KMS-11 (cell line): ENCODE measurements at regions not wholly inside any gene's neighbourhood (a gene's known extent, or its start where the extent isn't known, plus 50 kb on each side); places are given as distances from the start of the nearest gene placed in this dataset.
"Not testable (repeated sequence)": the region's sequence is repeated elsewhere in the genome, so short reads cannot be mapped to it uniquely, and the experiment has no call there.

Source experiments
- H2AFZ ChIP-seq: fragments of 200-600 bp; sonication (generic); 2 replicates; pipeline ENCODE4 v1.6.1; 2016; ENCODE audit warnings: antibody characterized with exemption, mixed run types, low read depth
- H3K27ac ChIP-seq: fragments of 200-600 bp; sonication (generic); 2 replicates; pipeline ENCODE4 v1.6.1; 2016; ENCODE audit warnings: mild to moderate bottlenecking, mixed run types
- H3K27me3 ChIP-seq: fragments of 200-600 bp; sonication (generic); 2 replicates; pipeline ENCODE4 v1.6.1; 2017; ENCODE audit warnings: mild to moderate bottlenecking, low read depth, mixed run types, moderate library complexity; ENCODE audit not compliant: insufficient read depth
- H3K36me3 ChIP-seq: fragments of 200-600 bp; sonication (generic); 2 replicates; pipeline ENCODE4 v1.6.1; 2017; ENCODE audit warnings: mild to moderate bottlenecking, mixed run types; ENCODE audit not compliant: insufficient read depth
- H3K4me1 ChIP-seq: fragments of 200-600 bp; sonication (generic); 2 replicates; pipeline ENCODE4 v1.6.1; 2016; ENCODE audit warnings: mild to moderate bottlenecking, low read depth, mixed run types; ENCODE audit not compliant: poor library complexity, severe bottlenecking
- H3K4me2 ChIP-seq: fragments of 200-600 bp; sonication (generic); 2 replicates; pipeline ENCODE4 v1.7.0; 2016; ENCODE audit warnings: mild to moderate bottlenecking, mixed run types
- H3K4me3 ChIP-seq: fragments of 200-600 bp; sonication (generic); IDR thresholded peaks from 2 replicates; pipeline ENCODE4 v1.6.1; 2017; ENCODE audit warnings: low read depth, low read length, mixed read lengths; ENCODE audit not compliant: insufficient read depth
- H3K79me2 ChIP-seq: fragments of 200-600 bp; sonication (generic); 2 replicates; pipeline ENCODE4 v1.6.1; 2016; ENCODE audit warnings: low read depth, mixed run types; ENCODE audit not compliant: insufficient read depth
- H3K9ac ChIP-seq: fragments of 200-600 bp; sonication (generic); 2 replicates; pipeline ENCODE4 v1.6.1; 2016; ENCODE audit warnings: mild to moderate bottlenecking, mixed run types
- H4K20me1 ChIP-seq: fragments of 200-600 bp; sonication (generic); 2 replicates; pipeline ENCODE4 v1.6.1; 2016; ENCODE audit warnings: mild to moderate bottlenecking, mixed run types; ENCODE audit not compliant: insufficient read depth
- CTCF ChIP-seq: fragments of 200-600 bp; sonication (generic); conservative IDR thresholded peaks from 2 replicates; pipeline ENCODE4 v1.6.1; 2017; ENCODE audit warnings: low read depth, mild to moderate bottlenecking, antibody characterized with exemption, low read length, moderate library complexity, mixed read lengths

GRCh38 chr14:92247947-92248346 lies 75.0 kb upstream of the SLC24A4 start:
- Histone ChIP-seq H3K79me2 (no peaks in the 10 kb centered on the region), H3K27me3 (no peaks in the 10 kb centered on the region), H3K9ac (no peak overlapping the region), H3K4me3 (no peak overlapping the region), H4K20me1 (no peaks in the 10 kb centered on the region), H3K27ac (no peak overlapping the region), H3K36me3 (no peaks in the 10 kb centered on the region), H3K4me1 (no peaks in the 10 kb centered on the region), H2AFZ (no peak overlapping the region), H3K4me2 (no peak overlapping the region)
- TF ChIP-seq CTCF, result no peak

- H3K27ac ChIP-seq, result no peak overlapping the region
- no peaks in the 10 kb centered on the region for H3K27me3 ChIP-seq
- H2AFZ ChIP-seq, result no peak overlapping the region
- H4K20me1 ChIP-seq, result no peaks in the 10 kb centered on the region
- no peaks in the 10 kb centered on the region for H3K79me2 ChIP-seq
- TF ChIP-seq CTCF, result no peak
- H3K4me1 ChIP-seq, result no peaks in the 10 kb centered on the region
- H3K36me3 ChIP-seq, result no peaks in the 10 kb centered on the region
- no peak overlapping the region for H3K4me2 ChIP-seq
- H3K4me3 ChIP-seq, result no peak overlapping the region
- H3K9ac ChIP-seq, result no peak overlapping the region
Observed at GRCh38 chr14:92248696-92249095, 74.3 kb upstream of the SLC24A4 start.

- not testable (repeated sequence) for H2AFZ ChIP-seq, H3K27ac ChIP-seq, H3K36me3 ChIP-seq, H3K4me1 ChIP-seq, H3K9ac ChIP-seq, H3K4me2 ChIP-seq, H3K79me2 ChIP-seq, H3K4me3 ChIP-seq, H3K27me3 ChIP-seq, H4K20me1 ChIP-seq
Observed at GRCh38 chr14:92250366-92250765, 72.6 kb upstream of the SLC24A4 start.

- Histone ChIP-seq H3K4me3 (no peak overlapping the region), H3K4me2 (no peak overlapping the region), H3K9ac (no peak overlapping the region), H3K27ac (no peak overlapping the region), H3K79me2 (no peaks in the 10 kb centered on the region), H3K36me3 (no peaks in the 10 kb centered on the region), H3K27me3 (no peaks in the 10 kb centered on the region), H3K4me1 (peaks cover 2% of the 10 kb centered on the region), H2AFZ (no peak overlapping the region), H4K20me1 (no peaks in the 10 kb centered on the region)
- TF ChIP-seq CTCF, result no peak
Observed at GRCh38 chr14:92252323-92252722, 70.6 kb upstream of the SLC24A4 start.

- Histone ChIP-seq H3K9ac (no peak overlapping the region), H3K27ac (no peak overlapping the region), H3K36me3 (no peaks in the 10 kb centered on the region), H3K4me3 (no peak overlapping the region), H3K4me1 (peaks cover 13% of the 10 kb centered on the region), H3K79me2 (no peaks in the 10 kb centered on the region), H2AFZ (no peak overlapping the region), H3K27me3 (no peaks in the 10 kb centered on the region), H4K20me1 (no peaks in the 10 kb centered on the region), H3K4me2 (no peak overlapping the region)
- TF ChIP-seq CTCF, result no peak
Observed at GRCh38 chr14:92253381-92253894, 69.5 kb upstream of the SLC24A4 start.
